HCT116 (cell line): ENCODE measurements at regions not wholly inside any gene's neighbourhood (a gene's known extent, or its start where the extent isn't known, plus 50 kb on each side); places are given as distances from the start of the nearest gene placed in this dataset.

Source experiments
- ATAC-seq: fragments of 200-7000 bp; cut with Tn5 transposase; 2 replicates; pipeline ENCODE4 v1.9.1; 2020; ENCODE audit warnings: mild to moderate bottlenecking, moderate library complexity
- BruUV-seq: library from RNA; stranded (reverse); fragments of 400-500 nt; replicated peaks from 2 replicates; lab custom pipeline; 2021; lab: Mats Ljungman, UMichigan
- CTCF ChIA-PET: fragments of 300-600 bp; sonication (Branson Sonifier 250); formaldehyde crosslinking; loops from one replicate; lab custom pipeline; 2021; ENCODE audit warnings: antibody characterized with exemption; lab: Charles Lee
- POLR2A ChIA-PET: fragments of 300-600, 350-600 bp; sonication (Branson Sonifier 250); formaldehyde crosslinking; loops from one replicate; lab custom pipeline; 2021; ENCODE audit warnings: antibody characterized with exemption; lab: Charles Lee
- RAD21 ChIA-PET, 2 experiments: fragments of 300-600 bp; sonication (Branson Sonifier 250); formaldehyde crosslinking; loops; one replicate each; lab custom pipeline; 2023; ENCODE audit warnings: low total read pairs in 2 of 2; ENCODE audit not compliant: uncharacterized antibody in 2 of 2, unreplicated experiment in 2 of 2, low non-redundant PET in 1 of 2; lab: Charles Lee
- DNase-seq: peaks from one replicate; pipeline ENCODE4 v3.0.0-alpha.2; 2010; ENCODE audit warnings: low read depth, low spot score
- H2AFZ ChIP-seq: fragments of 200-600 bp; shearing (Covaris generic), sonication (generic); 2 replicates; pipeline ENCODE4 v1.6.1; 2017; ENCODE audit warnings: low read depth, mixed run types, mixed read lengths, antibody characterized with exemption, low read length; ENCODE audit not compliant: poor library complexity, severe bottlenecking
- H3K27ac ChIP-seq: 2 replicates; pipeline ENCODE4 v1.5.1; 2012; ENCODE audit warnings: low read depth, low read length
- H3K27me3 ChIP-seq: fragments of 200-600 bp; sonication (generic); 2 replicates; pipeline ENCODE4 v1.6.1; 2016; ENCODE audit warnings: mixed run types, low read length, mixed read lengths; ENCODE audit not compliant: insufficient read depth
- H3K36me3 ChIP-seq, 2 experiments: fragments of 200-500 bp in 1 of 2; fragments of 200-600 bp in 1 of 2; sonication (Bioruptor generic) in 1 of 2; sonication (generic) in 1 of 2; 2 replicates each; pipeline versions ENCODE4 v1.5.1 to v1.6.1; 2014 to 2016; ENCODE audit warnings: low read length in 2 of 2, inconsistent platforms in 1 of 2, mixed read lengths in 1 of 2, mixed run types in 1 of 2; ENCODE audit not compliant: insufficient read depth in 2 of 2, control insufficient read depth in 1 of 2
- H3K4me1 ChIP-seq, 2 experiments: fragments of 200-600 bp in 1 of 2; sonication (generic) in 1 of 2; 2 replicates each; pipeline versions ENCODE4 v1.5.1 to v1.6.1; 2012 to 2017; ENCODE audit warnings: low read length in 2 of 2, inconsistent platforms in 1 of 2, mild to moderate bottlenecking in 1 of 2, mixed read lengths in 1 of 2, mixed run types in 1 of 2, moderate library complexity in 1 of 2; ENCODE audit not compliant: insufficient read depth in 2 of 2, control insufficient read depth in 1 of 2
- H3K4me2 ChIP-seq: fragments of 200-600 bp; sonication (generic); 2 replicates; pipeline ENCODE4 v1.6.1; 2017; ENCODE audit warnings: mixed run types, low read length, mixed read lengths
- H3K4me3 ChIP-seq, 2 experiments: fragments of 200-600 bp in 1 of 2; sonication (generic) in 1 of 2; replicated peaks in 1 of 2; 2 replicates each; pipeline ENCODE4 v1.5.1; 2011 to 2016; ENCODE audit warnings: low read length in 2 of 2, control low read depth in 1 of 2, low read depth in 1 of 2, mild to moderate bottlenecking in 1 of 2, mixed read lengths in 1 of 2, mixed run types in 1 of 2
- H3K79me2 ChIP-seq: fragments of 200-600 bp; sonication (generic); 2 replicates; pipeline ENCODE4 v1.6.1; 2017; ENCODE audit warnings: mild to moderate bottlenecking, mixed run types, low read length, moderate library complexity, mixed read lengths; ENCODE audit not compliant: insufficient read depth
- H3K9ac ChIP-seq: fragments of 200-600 bp; sonication (generic); 2 replicates; pipeline ENCODE4 v1.6.1; 2016; ENCODE audit warnings: low read length, mixed read lengths
- H3K9me2 ChIP-seq: fragments of 200-600 bp; sonication (generic), shearing (Covaris generic); 2 replicates; pipeline ENCODE4 v1.6.1; 2017; ENCODE audit warnings: mixed run types, mild to moderate bottlenecking, moderate library complexity; ENCODE audit not compliant: insufficient read depth
- H3K9me3 ChIP-seq, 2 experiments: fragments of 200-500 bp in 1 of 2; fragments of 200-600 bp in 1 of 2; sonication (Bioruptor generic) in 1 of 2; sonication (generic) in 1 of 2; 2 replicates each; pipeline ENCODE4 v1.6.1; 2014 to 2017; ENCODE audit warnings: low read length in 2 of 2, mixed read lengths in 2 of 2, inconsistent platforms in 1 of 2, low read depth in 1 of 2, mild to moderate bottlenecking in 1 of 2, mixed run types in 1 of 2, moderate library complexity in 1 of 2; ENCODE audit not compliant: control insufficient read depth in 1 of 2, insufficient read depth in 1 of 2
- H4K20me1 ChIP-seq: fragments of 200-600 bp; sonication (generic), shearing (Covaris generic); 2 replicates; pipeline ENCODE4 v1.6.1; 2017; ENCODE audit warnings: mixed run types, mild to moderate bottlenecking, moderate library complexity; ENCODE audit not compliant: insufficient read depth
- ATF3 ChIP-seq: IDR thresholded peaks from 2 replicates; pipeline ENCODE4 v1.6.1; 2012
- EGR1 ChIP-seq: IDR thresholded peaks from 2 replicates; pipeline ENCODE4 v1.6.1; 2012; ENCODE audit warnings: low read depth
- FOSL1 ChIP-seq: IDR thresholded peaks from 2 replicates; pipeline ENCODE4 v1.6.1; 2012; ENCODE audit warnings: low read depth
- JUND ChIP-seq: IDR thresholded peaks from 2 replicates; pipeline ENCODE4 v1.6.1; 2012
- MAX ChIP-seq: IDR thresholded peaks from 2 replicates; pipeline ENCODE4 v1.6.1; 2012
- POLR2A ChIP-seq: IDR thresholded peaks from 2 replicates; pipeline ENCODE4 v1.7.0; 2011; ENCODE audit warnings: borderline replicate concordance; ENCODE audit not compliant: insufficient read depth, insufficient read length; ENCODE audit errors: extremely low read depth
- POLR2AphosphoS5 ChIP-seq: IDR thresholded peaks from 2 replicates; pipeline ENCODE4 v1.6.1; 2011; ENCODE audit warnings: mild to moderate bottlenecking, low read depth, low read length, moderate library complexity
- REST ChIP-seq: IDR thresholded peaks from 2 replicates; pipeline ENCODE4 v1.6.1; 2012; ENCODE audit warnings: low read depth
- SP1 ChIP-seq: IDR thresholded peaks from 2 replicates; pipeline ENCODE4 v1.6.1; 2012; ENCODE audit warnings: low read depth
- SRF ChIP-seq: IDR thresholded peaks from 2 replicates; pipeline ENCODE4 v1.6.1; 2012; ENCODE audit warnings: low read depth
- ZBTB33 ChIP-seq: IDR thresholded peaks from 2 replicates; pipeline ENCODE4 v1.6.1; 2011; ENCODE audit warnings: mild to moderate bottlenecking, low read length, moderate library complexity; ENCODE audit not compliant: insufficient replicate concordance; ENCODE audit errors: extremely low read depth
- ZNF274 ChIP-seq: fragments of 200-500 bp; sonication (Bioruptor generic); IDR thresholded peaks from 2 replicates; pipeline ENCODE4 v1.6.1; 2014; ENCODE audit warnings: mild to moderate bottlenecking, low read depth, low read length, inconsistent platforms
- intact Hi-C: fragments of 100-400 bp; cut with micrococcal nuclease; formaldehyde crosslinking; loops from 2 replicates; pipeline ENCODE4 v1.10.0; 2022

- TF ChIP-seq ZBTB33 = no peak
- no peak for TF ChIP-seq SP1
These were observed 90.5 kb downstream of the MINAR1 start (continued) for GRCh38 chr15:79522656-79523055.

GRCh38 chr15:79523266-79523665 lies 91.1 kb downstream of the MINAR1 start:
- Histone ChIP-seq H3K27me3 (peaks cover 15% of the 10 kb centered on the region; the same call in 1 of the 2 replicates), H2AFZ (no peak overlapping the region), H3K9me2 (no peaks in the 10 kb centered on the region), H3K36me3 (no peaks in the 10 kb centered on the region), H3K79me2 (no peaks in the 10 kb centered on the region), H3K4me3 (no peak overlapping the region), H3K9ac (no peak overlapping the region), H3K4me2 (no peak overlapping the region), H3K4me1 (no peaks in the 10 kb centered on the region), H3K9me3 (no peaks in the 10 kb centered on the region), H3K27ac (no peak overlapping the region), H4K20me1 (no peaks in the 10 kb centered on the region)
- CTCF ChIA-PET = no interaction called here
- ATAC-seq (no peak), DNase-seq (no peak)
- no TSS peak for BruUV-seq
- intact Hi-C loops = no loop called here
- RAD21 ChIA-PET = no interaction called here
- TF ChIP-seq POLR2AphosphoS5 (no peak), ZNF274 (no peak), EGR1 (no peak), FOSL1 (no peak), MAX (no peak), REST (no peak), POLR2A (no peak), ZBTB33 (no peak), ATF3 (no peak), JUND (no peak), SRF (no peak)
- POLR2A ChIA-PET = no interaction called here
